T1000 (cell line): ENCODE measurements at regions not wholly inside any gene's neighbourhood (a gene's known extent, or its start where the extent isn't known, plus 50 kb on each side); places are given as distances from the start of the nearest gene placed in this dataset.

Source experiments
- DNase-seq: peaks from one replicate; lab custom pipeline; 2025; ENCODE audit warnings: mixed read lengths; lab: John Stamatoyannopoulos, UW

DNA sequence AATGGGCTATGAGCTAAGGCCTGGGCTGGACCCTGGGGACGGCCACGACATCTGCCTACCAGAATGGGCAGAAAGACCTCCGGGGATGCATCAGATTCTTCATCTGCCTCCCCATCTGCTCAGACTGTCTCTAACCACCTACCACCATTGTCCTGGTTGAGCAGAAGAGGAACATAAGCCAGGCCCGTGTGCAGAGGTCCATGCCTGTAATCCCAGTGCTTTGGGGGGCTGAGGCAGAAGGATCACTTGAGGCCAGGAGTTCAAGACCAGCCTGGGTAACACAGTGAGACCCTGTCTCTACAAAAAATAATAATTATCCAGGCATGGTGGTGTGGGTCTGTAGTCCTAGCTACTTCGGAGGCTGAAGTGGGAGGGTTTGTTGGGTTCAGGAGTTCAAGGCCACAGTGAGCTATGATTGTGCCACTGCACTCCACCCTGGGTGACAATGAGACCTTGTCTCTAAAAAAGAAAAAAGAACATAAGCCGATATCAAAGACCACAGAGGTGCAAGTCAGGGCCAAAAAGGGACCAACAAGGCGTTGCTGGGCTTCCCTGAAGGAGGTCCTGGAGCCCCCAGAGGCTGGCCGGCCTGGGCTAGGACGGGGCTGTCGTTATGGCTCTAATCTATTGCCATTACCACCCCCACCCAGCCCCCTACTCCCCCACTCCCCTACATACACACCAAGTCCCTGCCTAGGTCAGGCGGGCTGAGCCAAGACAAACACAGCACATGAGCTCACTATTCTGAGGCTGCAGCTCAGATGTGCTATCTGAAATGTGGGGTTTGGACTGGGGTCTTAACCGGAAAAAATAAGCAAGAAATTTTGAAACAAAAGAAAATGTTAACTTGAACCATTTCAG lies 239.2 kb upstream of the RAB4A start:
- no peak for DNase-seq

DNA sequence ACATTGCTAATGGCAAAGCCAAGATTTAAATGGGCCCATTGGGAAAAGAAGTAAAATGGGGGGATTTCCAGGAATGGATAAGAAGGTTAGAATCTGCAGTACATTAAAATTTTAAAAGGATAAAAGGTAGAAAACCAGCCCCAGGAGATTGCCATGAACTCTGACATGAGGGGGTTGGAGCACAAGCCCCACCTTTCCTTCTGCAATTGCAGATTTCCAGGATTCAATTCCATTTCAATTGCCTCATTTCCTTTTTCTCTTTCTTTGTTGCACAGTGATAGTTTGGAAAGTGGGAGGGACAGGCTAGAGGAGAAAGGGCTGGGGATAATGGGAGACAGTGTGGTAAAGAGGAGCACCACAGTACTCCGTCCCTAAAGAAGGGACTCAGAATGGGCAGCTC lies 238.5 kb upstream of the RAB4A start:
- no peak for DNase-seq

DNA sequence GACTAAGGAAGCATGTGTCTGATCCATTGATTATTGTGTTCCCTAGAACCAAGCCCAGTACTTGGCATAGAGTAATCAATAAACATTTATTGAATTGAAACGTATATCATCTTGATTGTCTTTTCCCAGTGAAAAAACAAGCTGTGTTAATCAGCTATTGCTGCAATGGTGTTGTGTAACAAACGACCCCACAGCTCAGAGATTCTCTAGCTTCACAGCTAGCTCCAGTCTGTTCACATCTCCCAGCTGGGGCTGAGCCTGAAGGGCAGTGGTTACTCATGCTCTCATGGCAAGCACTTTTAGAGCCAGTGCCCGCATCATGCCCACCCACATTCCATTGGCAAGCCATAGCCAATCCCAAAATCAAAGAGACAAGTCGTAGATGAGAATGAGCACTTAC lies 237.4 kb upstream of the RAB4A start:
- DNase-seq, result no peak

DNA sequence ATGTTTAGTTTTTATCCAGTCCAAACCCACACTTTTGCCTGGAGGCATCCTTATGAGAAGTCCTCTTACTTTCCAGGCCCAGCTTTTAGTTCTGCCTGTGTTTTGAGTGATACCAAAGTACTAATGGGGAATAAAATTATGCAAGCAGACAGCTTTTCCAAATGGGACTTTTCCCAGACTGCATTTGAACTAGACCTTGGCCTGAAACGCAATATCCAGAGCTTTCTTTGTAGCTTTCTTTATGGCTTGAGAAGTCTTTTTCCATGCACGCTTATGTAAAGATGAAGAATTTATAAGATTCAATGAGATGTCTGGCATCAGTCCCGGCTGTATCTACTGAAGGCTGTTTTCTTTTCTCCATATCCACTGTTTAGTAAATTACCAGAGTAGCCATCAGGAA lies 236.6 kb upstream of the RAB4A start:
- DNase-seq, result no peak

DNA sequence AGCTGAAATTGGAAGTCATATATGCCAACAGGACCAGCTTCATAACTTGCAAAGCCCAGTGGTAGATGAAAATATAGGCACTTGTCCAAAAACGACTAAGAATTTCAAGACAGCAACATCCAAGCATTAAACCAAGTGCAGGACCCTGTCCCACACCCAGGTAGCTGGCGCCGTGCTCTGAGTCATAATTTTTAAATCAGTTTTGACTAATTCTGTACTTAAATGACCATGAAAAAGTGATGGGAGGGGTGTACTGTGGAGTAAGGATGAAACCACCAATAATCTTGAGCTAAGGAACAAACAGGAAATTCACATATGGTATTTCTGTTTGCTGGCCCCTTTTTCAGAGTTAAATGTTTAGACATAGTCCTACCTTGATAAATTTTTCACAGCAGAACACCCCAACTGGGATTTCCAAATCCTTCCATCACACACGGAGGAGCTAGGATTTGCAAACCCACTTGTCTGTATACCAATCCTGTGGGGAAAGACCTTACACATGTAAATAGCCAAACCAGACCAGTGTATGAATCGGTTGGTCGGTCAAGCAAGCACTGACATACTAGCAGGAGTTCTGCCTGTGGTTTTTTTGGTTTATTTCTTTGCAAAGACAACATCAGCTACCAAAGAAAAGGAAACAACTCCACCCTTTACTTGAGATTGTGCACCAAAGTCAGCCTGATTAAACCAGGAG lies 235.7 kb upstream of the RAB4A start:
- no peak for DNase-seq

DNA sequence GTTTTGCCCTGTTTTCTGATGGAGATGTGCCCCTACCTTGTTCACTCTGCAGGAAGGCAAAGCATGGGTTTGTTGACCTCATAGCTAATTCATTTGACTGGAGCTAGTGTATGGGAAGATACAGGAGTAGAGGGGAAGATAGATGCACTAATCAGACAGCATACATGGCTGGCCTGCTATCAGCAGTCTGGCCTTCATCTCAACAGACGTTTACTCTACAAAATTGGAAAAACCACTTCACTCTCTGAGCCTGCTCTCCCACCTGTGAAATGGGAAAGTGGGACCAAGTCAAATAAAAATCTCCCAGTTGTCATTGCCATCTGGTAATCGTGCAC lies 235.2 kb upstream of the RAB4A start:
- DNase-seq, result no peak

DNA sequence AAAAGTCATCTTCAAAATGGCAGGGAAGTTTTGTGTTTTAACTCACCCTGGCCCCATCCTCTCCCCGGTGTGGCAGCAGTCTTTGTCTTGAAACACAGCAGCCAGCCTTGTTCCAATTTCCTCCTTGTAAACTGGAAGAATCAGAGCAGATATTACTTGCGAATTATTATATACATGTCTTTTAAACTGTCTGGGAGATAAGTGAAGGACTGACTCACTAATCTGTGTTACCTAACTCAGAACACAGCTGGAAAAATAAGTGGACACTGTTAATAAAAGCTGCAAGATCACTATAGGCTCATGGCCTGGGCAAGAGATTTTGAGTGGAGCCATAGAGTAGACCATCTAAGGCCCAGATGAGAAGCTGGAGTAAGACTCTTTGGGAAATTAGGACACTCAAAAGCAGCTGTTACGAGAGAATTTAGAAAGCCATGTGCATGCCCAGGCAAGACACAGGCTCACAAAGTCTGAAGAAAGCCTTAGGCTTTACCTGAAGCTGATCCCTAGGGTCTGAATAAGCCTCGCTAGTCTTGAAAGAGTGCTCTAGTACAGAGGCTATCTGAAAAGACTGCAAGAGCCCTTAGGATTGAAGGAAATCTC lies 233.0 kb upstream of the RAB4A start:
- no peak for DNase-seq

DNA sequence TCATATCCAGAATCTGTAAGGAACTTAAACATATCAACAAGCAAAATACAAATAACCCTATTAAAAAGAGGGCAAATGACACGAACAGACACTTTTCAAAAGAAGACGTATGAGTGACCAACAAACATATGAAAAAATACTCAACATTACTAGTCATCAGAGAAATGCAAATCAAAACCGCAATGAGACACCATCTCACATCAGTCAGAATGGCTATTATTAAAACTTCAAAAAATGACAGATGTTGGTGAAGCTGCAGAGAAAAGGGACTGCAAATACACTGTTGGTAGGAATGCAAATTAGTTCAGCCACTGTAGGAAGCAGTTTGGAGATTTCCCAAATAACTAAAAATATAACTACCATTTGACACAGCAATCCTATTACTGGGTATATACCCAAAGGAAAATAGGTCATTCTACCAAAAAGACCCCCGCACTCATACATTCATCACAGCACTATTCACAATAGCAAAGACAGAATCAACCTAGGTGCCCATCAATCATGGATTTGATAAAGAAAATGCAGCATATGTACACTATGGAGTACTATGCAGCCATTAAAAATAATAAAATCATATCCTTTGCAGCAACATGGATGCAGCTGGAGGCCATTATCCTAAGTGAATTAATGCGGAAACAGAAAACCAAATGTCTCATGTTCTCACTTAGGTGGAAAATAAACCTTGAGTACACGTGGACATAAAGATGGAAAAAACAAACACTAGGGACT lies 230.1 kb upstream of the RAB4A start:
- no peak for DNase-seq

DNA sequence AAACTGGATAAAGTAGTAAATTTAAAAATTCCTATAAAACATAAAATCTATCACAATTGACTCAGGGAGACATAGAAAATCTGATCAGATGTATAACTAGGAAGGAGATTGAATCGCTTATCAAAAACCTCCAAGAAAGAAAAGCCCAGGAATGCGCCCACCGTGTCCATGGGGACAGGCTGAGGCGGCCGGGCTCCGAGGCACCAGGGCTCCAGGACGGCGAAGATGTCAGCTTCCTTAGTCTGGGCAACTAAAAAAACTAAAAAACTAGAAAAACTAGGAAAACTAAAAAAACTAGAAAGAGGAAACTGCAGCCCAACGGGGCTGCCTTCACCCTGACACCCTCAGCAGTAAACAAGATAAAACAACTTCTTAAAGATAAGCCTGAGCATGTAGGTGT lies 229.0 kb upstream of the RAB4A start:
- no peak for DNase-seq

DNA sequence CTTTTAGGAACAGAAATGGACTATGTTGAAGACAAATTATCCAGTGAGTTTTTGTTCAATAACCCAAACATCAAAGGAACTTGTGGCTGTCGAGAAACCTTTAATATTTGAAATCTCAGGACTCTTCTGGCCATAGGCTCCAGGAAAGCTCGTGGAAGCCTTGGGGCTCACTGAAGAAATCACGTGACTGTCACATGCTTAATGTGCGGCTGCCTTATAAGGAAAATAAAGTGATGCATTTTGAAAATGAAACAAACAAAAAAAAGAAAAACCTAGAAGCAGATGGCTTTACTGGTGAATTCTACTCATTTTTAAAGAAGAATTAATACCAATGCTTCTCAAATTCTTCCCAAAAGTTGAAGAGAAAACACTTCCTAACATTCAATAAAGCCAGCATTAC lies 228.4 kb upstream of the RAB4A start:
- DNase-seq, result no peak

DNA sequence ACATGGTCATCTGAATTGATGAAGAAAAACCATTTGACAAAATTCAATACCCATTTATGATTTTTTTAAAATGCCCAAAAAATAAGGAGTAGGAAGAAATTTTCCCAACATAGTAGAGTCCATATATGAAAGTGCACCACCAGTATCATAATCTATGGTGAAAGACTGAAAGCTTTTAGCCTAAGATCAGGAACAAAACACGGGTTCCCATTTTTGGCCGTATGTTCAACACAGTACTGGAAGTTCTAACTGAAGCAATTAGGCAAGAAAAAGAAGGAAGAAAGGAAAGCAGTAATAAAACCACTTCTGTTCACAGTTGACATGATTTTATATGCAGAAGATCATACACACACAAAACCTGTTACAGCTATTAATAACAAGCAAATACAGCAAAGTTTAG lies 227.8 kb upstream of the RAB4A start:
- no peak for DNase-seq

DNA sequence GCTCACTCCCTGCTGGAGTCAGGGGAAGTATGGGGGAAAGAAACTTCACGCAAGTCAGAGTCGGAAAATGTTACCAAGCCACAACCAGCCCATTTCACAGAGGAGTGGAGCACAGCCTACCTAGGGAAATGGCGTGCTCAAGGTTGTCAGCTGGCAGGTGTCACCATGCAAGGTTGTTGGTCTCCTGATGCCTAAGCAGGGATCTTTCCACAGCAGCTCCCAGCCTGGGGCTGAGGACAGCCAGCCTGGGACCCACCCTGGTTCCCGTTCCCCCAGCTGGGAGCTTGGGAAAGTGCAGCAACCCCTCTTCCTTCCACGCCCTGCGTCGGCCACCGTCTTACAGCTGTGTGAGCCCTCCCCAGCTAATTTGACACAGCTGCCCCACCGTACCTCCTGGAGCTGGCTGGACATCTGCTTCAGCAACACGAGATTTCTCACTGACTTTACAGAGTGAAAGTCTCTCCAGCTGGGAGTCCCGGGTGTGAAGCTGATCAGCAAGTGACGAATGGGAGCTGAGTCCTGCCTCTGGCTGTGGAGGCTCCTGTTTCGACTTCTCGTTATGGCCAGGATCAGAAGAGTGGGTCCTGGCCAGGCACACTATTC lies 224.6 kb upstream of the RAB4A start:
- DNase-seq, result no peak

DNA sequence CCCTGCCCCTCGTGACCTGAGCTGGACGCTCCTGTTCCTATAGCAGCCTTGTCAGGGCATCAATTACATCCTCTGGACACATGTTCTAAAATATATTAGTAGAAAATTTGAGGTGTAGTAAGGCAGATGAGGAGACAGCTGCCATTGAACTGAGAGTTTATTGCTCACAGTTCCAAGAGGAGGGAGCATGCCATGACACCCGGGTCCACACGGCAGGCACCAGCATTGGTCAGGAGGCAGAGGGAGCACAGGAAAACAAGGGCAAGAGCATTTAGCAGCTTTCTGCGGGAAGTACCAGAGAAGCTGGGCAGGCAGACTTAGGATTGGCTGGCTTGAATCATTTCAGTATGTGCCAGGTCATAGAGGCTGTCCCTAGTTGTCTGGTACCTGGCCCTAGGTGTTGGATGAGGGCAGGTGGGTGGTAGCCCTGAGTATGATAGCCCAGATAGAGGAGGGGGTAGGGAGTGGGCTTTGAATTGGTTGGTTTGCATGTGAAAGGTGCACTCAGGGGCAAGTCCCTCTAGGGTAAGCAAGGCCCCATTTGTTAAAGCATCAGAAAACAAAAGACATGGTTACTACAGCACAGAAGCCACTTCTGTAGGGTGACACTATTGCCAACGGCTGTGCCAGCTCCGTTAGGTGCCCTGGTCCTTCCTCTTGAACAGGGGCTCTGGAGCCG lies 223.6 kb upstream of the RAB4A start:
- DNase-seq, result no peak

DNA sequence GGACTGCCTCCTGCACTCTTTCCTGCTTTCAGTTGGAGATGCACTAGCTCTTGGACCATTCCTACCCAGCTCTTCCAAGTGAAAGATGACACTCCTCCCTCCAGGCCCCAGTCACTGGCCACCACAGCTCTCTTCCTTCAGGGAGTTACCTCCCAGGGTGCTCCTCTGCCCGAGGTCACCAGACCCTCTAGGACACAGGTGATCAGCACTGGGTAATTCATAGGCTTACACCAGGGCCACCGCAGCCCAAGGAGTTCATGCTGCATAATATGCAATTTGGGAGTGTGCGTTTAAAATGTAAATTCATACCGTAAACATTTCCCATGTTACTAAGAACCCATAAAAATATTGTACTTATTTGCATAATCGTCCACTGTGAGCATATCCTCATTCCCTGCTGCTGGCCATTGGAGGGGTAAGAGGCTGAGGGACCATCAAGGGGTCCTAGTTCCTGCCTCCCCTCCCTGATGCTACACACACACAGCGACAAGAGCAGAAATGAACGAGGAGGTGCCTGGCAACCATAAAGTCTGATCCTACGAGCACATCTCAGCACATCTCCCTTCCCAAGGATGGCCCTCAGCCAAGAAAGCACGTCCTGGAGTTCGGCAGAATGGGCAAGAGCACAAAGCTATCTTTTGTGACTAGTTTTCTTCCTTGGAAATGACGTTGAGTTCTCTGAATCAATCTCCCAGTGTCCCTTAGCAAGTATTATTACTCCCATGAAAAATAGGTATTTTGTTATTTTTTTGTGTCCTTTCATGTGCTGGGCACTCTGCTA lies 222.9 kb upstream of the RAB4A start:
- DNase-seq, result no peak

DNA sequence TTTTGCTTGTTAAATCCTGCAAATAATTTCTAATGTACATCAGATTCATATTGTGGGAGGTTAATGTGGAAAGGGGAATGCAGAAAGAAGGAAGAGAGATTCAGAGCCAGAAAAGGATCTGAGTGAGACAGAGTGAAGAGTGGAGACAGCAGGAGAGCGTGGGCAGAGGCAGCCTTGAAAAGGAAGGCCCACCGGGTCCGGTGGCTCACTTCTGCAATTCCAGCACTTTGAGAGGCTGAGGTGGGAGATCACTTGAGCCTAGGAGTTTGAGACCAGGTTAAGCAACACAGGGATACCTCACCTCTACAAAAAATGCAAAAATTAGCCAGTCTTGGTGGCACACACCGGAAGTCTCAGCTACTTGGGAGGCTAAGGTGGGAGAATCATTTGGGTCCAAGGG lies 222.0 kb upstream of the RAB4A start:
- DNase-seq, result no peak

DNA sequence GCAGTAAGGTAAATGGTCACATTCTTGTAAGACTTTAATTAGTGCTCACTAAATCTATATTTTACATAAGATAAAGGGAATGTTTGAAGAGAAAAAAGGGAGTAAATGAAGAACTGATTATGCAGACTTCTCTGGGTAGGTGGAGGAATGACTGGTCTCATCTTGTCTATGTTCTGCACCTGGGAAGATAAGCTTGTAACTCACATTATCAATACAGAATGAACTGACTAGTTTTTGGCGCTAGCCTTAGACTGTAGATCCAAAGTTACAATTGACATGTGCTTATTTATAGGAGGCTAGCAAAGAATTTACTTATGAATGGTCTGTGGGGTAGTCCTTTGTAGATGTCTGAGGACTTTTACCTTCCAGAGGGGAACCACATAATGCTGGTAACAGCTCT lies 214.9 kb upstream of the RAB4A start:
- DNase-seq, result no peak

DNA sequence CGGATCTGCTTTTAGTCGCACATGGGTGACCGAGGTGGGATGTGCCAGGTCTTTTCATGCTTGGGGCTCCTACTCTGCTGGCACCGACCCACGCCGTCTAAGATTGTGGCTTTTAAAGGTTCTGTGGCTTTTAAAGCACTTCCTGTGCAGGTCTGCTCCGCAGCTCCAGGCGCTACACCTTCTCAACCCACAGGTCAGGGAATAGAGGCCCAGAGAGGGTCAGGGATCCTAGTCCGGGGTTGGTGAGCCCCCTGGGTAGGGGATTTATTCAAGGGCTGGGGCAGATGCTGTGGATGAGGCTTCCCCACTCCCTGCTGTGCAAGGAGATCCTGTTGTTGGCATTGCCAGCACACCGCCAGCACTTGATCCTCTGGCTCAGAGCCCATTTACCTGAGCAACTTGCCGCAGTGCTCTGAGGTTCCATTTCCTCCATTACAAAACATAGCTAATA lies 212.8 kb upstream of the RAB4A start:
- DNase-seq, result no peak

DNA sequence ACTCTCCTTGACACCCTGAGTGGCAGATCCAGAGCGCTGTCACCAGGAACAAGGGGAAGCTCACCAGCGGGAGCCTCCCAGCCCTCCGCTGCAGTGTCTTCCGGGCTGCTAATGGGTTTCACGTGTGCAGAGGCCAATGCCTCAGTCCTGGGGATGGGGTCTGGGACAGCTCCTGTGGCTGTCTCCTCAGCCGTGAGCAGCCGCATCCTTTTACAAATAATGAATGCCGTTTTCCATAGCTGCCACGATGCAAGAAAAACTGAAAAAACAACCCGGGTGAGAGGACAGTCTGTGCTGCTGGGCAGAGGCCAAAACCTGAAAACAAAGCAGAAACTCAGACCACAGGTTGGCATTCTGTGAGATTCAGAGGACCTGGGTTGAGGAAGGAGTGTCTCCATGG lies 212.2 kb upstream of the RAB4A start:
- no peak for DNase-seq

DNA sequence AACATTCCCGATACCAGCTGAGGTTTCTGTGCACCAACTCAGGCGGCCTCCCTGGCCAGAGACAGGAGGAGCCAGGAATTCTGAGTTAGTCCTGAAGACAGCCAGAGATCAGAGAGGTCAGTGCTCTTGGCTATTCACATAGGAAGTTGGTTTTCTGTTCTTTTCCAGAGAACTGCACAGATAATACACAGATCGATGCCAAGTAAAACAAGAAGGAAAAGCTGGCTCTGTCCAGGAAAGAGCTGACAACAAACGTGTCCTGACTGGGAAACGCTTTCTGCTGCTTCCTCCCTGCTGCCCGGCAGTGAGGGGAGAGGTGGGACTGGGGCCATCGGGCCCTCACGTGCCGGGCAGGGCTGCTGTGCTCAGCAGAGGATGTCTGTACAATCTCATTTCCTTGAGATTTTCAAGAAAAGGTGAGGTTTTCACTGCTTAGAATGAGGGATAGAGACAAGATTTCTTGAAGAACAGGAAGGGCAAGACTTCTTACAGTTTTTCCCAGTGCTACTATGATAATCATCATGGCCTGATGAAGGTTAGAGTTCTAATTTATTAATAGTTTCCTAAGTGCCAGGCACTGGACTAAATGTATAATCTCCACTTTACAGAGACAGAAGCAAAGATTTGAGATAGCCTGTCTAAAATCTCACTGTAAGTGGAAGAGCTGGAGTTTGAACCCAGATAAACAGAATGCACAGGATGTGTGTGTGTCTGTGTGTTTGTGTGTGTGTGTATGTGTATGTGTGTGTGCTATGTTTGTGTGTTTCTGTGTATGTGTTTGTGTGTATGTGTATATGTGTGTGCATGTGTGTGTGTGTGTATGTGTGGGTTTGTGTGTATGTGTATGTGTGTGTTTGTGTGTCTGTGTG lies 211.0 kb upstream of the RAB4A start:
- no peak for DNase-seq

DNA sequence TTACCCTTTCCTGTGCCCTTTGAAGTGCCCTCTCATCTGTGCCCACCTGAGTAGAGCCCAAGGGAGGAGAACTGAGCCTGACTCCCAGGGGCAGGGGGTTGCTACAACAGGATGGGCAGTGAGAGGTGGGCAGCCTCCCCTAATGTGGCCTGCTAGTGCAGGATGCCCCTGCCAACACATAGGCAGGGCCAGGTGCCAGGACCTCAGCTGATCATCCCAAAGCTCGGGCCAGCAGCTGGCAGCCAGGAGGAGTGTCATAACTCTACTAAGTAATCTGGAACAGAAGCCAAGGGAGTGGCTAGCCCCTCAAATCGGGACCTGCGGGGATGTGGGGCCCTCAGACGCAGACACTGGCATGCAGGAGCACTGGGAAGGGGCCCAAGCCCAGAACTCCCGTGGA lies 208.8 kb upstream of the RAB4A start:
- no peak for DNase-seq
